Renal pelvis (tissue), 1 donor: ENCODE measurements at regions not wholly inside any gene's neighbourhood (a gene's known extent, or its start where the extent isn't known, plus 50 kb on each side); places are given as distances from the start of the nearest gene placed in this dataset.

Experiments
- DNase-seq: peaks from one replicate; pipeline ENCODE4 v3.0.0-alpha.2; 2013

DNA sequence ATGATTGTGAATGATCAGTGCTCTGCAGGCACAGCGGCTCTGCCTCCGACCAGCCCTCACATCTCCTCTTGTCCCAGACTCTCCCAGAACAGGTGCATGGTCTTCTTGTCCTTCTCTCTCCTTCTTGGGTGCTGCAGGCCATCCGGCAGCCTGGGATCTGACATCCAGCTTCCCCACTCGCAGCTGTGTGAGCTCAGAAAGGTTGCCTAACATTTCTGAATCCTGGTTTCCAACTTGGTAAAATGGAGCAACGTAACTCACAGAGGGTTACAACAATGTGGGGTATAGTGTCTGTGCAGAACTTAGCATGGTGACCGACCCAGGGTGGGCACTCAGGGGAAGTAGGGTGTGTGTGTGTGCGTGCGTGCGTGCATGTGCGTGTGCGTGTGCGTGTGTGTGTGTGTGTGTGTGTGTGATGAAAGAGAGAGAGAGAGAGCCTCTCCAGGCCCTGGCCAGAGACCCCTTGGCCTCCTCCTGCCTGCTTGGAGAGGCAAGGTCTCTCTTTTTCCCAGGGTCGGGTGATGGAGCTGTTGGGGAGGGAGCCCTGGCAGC, 110.1 kb downstream of the SNX5 start:
- no peak for DNase-seq

GRCh38 chr20:17857639-17858449, 110.8 kb downstream of the SNX5 start:
- no peak for DNase-seq

DNA sequence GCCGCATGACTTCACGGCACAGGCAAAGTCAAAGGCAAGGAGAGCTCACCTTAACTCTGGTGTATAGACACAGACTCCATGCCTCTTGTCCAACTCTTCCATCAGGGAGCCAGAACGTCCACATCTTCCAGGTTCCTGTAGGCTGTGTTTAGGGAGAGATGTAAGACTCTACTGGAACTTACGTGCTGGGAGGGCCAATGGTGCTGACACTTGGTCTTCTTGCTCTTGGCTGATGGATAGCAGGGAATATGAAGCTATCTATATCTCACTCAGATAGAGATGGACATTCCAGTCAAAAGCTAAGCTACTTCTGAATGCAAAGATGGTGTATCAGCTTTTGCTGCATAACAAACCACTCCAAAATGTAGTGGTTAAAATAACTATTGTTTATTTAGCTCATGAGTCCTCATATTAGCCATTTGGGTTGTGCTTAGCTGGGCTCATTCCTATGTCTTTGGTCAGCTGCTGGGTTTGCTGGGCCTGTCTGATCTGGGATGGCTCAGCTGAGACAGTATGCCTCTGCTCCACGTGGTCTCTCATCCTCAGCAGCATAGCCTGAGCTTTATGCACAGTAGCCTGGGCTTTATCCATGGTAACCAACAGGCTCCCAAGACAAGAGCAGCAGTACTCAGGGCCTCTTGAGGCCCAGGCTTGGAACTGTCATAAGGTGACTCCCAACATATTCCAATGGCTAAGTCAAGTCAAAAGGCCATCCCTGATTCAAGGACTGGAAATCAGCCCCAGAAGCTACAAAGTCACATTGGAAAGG, 111.6 kb downstream of the SNX5 start:
- no peak for DNase-seq

DNA sequence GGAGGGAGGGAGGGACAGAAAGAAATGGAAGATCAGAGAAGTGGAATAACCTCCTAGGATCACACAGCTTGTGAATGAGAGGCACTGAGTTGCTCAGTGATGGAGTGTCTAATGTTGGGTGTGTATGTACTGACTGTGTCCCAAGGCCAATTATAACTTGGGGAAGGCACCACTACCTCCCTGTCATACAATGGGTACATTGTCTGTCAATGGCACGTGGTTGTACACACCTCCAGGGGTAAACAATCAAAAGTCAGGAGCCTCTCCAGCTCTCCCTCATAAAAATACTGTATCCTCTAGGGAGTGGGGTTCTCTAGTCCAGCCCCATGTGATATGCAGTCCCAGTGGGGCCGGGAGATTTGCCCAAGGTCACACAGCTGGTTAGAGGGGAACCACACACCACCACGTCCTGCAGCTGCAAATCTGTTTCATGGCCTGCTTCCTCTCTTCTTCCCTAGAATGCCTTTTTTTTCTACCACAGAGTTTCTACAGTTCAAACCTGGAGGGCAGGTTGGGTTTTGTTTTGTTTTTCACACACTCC, 112.5 kb downstream of the SNX5 start:
- no peak for DNase-seq

DNA sequence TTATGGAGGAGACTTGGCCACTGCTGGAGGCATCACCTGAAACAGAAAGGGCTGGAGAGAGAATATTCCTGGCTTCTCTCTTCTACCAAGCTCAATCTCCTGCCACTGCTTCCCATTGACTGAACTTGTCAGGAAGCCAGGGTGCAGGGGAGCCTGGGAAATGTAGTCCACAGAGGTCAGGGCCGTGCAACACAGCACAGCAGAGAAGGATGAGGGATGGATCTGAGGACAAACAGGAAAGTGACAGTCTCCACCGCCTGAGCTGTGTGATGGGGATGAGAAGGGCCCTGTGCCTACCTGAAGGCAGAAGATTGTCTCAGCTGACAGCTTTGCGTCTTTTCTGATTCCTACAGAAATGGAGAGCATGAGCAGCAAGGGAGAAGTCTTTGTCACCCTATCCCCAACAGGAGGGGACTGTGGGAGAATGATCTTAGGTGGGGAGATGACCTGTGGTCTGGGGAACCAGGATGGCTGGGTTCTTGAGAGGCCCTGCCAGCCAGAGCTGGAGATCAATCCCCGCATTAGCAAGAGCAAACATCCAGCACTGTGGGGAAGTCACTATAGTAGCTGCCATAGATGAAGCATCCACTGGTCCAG, 114.2 kb downstream of the SNX5 start:
- no peak for DNase-seq

DNA sequence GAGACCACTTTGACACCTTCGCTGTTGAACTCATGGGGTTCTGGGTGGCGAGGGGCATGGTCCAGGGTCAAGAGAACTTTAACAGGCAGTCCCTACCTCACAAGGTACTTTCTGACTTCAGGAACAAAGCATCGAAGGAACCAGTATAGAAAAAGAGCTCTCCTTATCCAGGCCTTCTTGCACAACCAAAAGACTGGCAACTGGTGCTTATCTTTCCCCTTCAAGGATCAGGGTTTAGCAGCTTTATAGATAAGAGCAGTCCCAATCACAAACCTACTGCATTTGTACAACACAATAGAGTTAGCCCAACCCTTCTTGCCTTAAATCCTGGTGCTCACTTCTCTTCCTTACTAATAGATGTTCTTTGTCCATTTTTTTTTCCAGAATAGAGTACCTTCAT, 116.3 kb downstream of the SNX5 start:
- no peak for DNase-seq

DNA sequence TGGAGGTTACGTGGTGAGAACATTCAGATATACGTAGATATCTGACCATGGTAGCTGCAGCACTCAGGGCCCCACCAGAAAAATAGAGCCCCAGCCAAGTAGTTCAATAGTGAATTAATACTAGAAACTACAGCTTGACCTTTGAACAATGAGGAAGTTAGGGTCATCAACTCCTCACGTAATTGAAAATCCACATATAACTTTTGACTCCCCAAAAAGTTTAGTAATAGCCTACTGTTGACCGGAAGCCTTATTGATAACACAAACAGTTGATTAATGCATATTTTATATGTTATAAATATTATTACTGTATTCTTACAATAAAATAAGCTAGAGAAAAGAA, 117.9 kb downstream of the SNX5 start:
- no peak for DNase-seq

GRCh38 chr20:17849901-17850683, 118.5 kb downstream of the SNX5 start:
- DNase-seq: no peak

DNA sequence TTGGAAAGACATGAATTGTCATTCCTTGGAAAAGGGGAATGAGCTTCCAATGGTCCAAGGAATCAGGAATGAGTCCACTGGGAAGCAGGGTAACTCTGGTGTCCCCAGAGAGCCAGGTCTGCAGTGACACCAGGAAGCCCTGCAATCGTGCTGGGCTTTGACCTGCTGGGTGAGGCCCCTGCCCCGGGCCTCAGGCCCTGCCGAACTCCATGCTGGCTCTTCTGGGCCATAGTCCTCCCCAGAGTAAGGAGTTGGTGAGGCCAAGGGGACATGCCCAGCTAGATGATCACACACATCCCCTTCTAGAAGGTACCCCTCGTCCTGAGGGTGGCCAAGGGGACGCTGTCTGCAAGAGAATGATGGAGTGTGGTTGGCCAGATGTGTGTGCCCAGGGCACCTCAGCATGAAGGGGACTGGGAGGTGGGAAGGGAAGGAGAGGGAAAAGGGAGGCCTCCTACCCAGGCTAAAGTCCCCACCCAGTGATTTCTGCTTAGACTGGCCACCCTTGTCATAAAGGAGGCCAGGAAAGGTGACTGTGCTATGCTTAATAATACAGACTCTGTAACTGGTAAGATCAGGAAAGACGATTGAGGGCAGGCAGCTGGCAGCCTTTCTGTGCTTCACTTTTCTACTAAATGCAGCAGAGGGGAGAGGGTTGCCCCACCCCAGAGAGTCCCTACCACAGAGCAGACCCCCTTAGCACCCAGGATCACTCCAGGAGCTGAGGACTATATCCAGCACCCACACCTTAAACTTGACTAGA, 119.3 kb downstream of the SNX5 start:
- no peak for DNase-seq

DNA sequence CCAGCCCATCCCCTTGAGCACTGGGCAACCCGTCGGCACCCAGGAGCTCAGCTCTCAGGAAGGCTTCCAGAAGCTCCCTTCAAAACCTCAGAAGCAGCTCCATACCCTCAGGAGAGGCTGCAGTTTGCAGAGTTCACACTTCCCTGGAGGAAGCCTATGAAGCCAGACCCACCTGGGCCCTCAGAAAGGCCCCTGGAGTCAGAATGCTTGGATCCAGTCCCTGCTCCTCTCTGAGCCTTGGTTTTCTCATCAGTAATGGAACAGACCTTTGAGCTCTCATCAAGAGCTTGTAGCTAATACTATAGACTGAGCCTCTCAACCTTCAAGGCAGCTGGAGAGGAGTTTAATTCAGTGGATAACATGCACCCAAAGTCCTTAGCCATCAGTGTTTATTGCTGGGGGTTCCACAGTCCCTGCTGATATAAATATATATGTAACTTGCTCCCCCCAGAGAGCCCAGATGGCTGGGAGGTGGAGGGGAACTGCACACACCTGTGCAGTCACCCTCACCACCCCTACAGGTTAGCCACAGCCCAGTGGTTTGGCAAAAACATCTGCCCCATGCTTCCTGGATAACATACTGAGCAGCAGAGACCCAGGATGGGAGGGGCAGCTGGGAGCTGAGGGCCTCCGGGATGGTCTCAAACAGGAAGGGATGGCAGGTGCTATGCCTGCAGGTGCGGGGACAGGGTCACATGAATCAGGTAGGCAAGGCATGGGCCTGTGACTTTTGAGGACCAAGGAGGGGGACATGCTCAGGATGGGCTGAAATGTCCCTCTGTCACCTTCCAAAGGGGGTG, 120.1 kb downstream of the SNX5 start:
- DNase-seq: no peak

DNA sequence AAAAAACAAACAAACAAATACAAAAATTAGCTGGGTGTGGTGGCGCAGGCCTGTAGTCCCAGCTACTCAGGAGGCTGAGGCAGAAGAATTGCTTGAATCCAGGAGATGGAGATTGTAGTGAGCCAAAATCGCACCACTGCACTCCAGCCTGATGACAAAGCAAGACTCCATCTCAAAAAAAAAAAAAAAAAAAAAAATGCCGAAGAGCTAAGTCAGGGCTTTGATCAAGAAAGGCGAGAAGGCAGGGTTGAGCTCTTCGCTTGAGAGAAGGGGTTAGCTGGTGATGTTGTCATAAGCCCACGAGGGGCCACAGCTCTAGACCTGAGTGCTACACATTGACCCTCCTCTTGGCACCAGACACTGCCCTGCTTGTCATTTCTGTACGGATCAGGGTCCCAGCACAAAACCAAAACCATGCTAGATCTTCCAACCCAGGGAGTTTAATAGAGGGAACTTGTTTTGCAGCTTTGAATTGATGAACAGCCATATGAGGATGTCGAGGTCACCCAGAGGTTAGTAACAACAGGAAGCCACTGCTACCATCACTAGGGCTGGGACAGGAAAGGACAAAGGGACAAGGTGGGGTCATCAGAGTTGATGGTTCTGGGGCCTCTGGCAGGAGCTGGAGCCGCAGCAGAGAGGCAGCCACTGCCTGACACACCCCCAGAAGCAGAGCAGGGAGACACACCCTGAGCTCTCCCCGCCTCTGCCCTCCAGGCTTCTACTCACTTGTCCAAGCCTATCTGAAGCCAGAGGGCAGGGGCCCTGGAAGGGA, 122.7 kb downstream of the SNX5 start:
- no peak for DNase-seq

- DNase-seq: no peak
These were observed 123.9 kb downstream of the SNX5 start for GRCh38 chr20:17844549-17845298.

DNA sequence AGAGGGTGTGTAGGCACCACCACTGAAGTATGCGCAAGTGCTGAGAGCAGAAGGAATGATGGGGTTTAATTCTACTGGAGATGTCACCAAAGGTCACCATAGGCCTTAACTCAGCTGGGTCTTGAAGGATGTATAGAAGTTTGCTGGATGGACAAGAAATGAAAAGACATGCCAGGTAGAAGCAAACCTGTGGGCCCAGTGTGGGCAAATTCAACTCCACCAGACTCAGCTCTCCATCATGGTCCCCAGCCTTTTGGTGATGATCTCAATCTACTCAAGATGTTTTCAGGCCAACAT, 124.5 kb downstream of the SNX5 start:
- no peak for DNase-seq

DNA sequence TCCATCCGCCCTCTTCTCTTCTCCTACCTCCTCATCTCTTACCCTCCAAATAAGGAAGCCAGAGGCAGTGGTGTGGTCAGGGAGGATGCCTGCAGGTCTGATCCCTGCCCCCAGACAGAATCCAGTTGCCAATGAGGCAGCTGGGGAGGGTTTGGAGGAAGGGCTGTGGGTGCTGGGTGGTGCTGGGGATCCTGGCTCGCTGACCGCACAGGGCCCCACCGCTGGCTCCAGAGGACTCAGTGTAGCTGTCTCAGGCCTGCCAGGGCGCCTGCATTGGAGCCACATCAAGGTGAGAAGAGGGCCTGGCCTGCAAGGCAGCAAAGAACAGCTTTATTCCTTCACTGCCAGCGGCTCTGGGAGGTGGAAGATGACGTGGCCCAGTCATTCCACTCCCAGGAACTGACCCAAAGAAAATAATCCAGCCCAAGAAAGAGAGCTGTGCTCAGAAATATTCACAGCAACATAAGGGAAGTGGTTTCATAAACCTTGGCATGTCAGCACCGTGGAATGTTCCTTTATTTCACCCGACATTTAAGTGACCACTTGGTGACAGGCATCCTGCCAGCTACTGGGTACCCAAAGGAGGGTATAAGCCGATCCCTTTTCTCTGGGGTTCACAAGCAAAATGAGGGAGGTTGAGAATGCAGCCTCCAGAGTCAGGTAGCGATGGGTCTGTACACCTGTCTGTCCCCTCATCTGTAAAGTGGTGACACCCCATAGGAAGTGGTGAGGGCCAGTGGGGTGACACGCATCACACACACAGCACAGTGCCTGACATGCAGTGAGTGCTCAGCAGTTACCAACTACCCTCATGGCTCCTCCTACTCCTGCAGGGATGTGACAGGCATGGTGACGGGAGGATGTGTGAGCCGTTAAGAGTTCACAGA, 125.1 kb downstream of the SNX5 start:
- peak; percentile 64 for DNase-seq

DNA sequence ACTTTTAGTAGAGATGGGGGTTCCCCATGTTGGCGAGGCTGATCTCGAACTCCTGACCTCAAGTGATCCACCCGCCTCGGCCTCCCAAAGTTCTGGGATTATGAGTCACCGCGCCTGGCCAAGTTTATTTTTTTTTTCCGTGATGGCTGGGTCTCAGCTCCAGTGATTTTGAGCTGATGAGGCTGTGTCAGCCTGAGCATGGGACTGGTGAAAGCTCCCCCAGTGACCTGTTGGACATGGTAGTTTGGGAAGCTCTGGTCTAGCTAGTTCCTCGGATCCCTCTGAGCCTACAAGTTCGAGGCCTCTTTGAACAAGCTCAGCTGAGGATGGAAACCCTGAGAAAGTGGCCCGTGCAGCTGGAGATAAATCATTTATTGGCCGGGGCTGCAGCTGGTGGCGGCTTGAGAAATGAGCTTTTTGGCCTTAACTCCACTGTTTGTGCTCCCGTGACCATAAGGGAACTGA, 126.8 kb downstream of the SNX5 start:
- peak; percentile 70 for DNase-seq

DNA sequence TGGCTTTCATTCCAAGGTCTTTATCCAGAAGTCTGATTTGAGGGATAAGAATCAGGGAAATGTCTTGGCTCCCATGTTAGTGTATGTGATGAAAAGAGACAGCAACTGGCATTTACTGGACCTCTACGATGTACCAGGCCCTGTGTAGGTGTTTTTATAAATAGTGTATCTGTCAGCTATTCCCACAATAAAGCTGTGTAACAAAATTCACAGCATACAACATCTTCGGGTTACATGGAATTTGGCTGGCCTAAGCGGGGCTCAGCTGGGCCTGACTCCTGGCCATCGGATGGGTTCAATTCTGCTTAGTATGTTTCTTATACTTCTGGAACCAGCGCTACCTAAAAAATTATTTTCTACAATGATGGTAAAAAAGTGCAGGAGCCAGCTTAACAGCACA, 128.2 kb downstream of the SNX5 start:
- DNase-seq: no peak

DNA sequence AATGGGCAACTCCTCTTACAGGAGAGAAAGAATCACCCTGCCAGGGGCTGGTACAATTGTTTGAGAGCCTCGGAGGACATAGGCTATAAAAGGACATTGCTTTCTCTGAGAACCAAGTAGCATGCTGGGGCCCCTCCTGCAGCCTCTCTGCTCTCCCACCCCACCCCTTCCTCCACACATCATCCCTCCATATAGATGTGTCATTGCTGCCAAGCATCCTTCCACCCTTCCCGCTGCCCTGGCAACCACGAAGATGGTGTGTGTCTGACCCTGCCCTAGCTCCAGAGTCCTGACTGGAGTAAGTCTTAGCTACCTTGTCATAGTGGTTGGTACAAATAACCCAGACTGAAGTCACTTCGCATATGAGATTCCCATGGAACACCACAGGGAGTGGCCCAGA, 129.7 kb downstream of the SNX5 start:
- no peak for DNase-seq

- no peak for DNase-seq
These were observed 131.4 kb downstream of the SNX5 start for GRCh38 chr20:17837179-17837578.
